Activated naive CD4-positive, alpha-beta T cell treated with anti-CD3 and anti-CD28 coated beads, Interleukin-2, amount 50 U/mL, for 24 hours (primary cell): ENCODE measurements at regions not wholly inside any gene's neighbourhood (a gene's known extent, or its start where the extent isn't known, plus 50 kb on each side); places are given as distances from the start of the nearest gene placed in this dataset.

Experiments used
- H3K27ac Mint-ChIP-seq: one replicate; pipeline ENCODE4 v1.8.0; 2021; ENCODE audit warnings: mild to moderate bottlenecking, mixed read lengths
- H3K27me3 Mint-ChIP-seq: one replicate; pipeline ENCODE4 v1.8.0; 2021; ENCODE audit warnings: mixed read lengths
- H3K36me3 Mint-ChIP-seq: one replicate; pipeline ENCODE4 v1.8.0; 2021; ENCODE audit warnings: mixed read lengths
- H3K4me1 Mint-ChIP-seq: one replicate; pipeline ENCODE4 v1.8.0; 2021; ENCODE audit warnings: mixed read lengths
- H3K4me3 Mint-ChIP-seq: one replicate; pipeline ENCODE4 v1.8.0; 2021; ENCODE audit warnings: mild to moderate bottlenecking, mixed read lengths
- H3K9me3 Mint-ChIP-seq: one replicate; pipeline ENCODE4 v1.8.0; 2021; ENCODE audit warnings: mixed read lengths

DNA sequence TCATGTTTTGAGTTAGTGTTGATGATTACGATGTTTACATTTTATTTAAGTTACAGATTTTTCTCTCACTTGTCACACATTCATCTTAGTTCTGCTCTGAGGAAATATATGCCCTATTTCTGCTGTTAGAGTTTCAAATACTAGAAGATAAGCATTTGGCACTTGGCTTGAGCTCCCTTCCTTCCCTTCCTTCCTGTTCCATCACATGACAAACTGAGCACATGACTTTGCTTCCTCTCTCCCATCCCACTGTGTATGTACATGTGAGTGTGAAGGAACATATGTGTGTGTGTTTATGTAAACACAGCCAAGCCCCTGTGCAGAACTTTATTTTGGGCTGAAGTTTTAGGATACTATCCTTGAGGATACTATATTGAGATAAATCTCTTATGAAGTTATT is 795.9 kb upstream of the IGFBP3 start:
- Mint-ChIP-seq H3K9me3 (no peaks in the 10 kb centered on the region), H3K36me3 (no peaks in the 10 kb centered on the region), H3K27ac (no peak overlapping the region), H3K4me1 (no peaks in the 10 kb centered on the region), H3K4me3 (no peak overlapping the region), H3K27me3 (no peaks in the 10 kb centered on the region)

- Mint-ChIP-seq H3K4me3 (no peak overlapping the region), H3K36me3 (no peaks in the 10 kb centered on the region), H3K4me1 (no peaks in the 10 kb centered on the region), H3K27me3 (no peaks in the 10 kb centered on the region), H3K27ac (no peak overlapping the region), H3K9me3 (no peaks in the 10 kb centered on the region)
Measured at GRCh38 chr7:46715579-46715978, 794.5 kb upstream of the IGFBP3 start.

DNA sequence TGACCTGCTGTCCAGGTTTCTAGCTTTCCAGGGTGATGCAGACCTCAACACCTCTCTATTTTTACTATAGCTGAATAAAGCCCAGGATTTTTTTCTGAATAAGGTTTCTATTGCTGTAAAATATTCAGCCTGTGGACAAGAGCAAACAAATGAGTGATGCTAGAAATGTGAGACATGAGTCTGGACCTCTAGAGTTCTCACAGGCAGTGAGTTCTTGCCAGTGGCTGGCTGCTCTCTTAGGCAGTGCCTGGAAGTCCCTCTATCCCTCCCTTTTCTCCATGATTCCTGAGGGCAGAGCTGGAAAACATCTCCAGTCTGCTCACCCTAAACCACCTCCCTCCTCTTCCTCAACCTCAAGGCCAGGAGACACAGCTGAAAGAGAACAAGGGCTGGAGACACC is 793.8 kb upstream of the IGFBP3 start:
- Mint-ChIP-seq H3K27me3 (no peaks in the 10 kb centered on the region), H3K27ac (no peak overlapping the region), H3K9me3 (no peaks in the 10 kb centered on the region), H3K4me3 (no peak overlapping the region), H3K4me1 (no peaks in the 10 kb centered on the region), H3K36me3 (no peaks in the 10 kb centered on the region)

GRCh38 chr7:46713868-46714596 is 793.0 kb upstream of the IGFBP3 start:
- H3K4me3 Mint-ChIP-seq = no peak overlapping the region
- no peaks in the 10 kb centered on the region for H3K9me3 Mint-ChIP-seq
- H3K36me3 Mint-ChIP-seq = no peaks in the 10 kb centered on the region
- H3K27me3 Mint-ChIP-seq = no peaks in the 10 kb centered on the region
- H3K27ac Mint-ChIP-seq = no peak overlapping the region
- H3K4me1 Mint-ChIP-seq = no peaks in the 10 kb centered on the region

- H3K36me3 Mint-ChIP-seq = no peaks in the 10 kb centered on the region
- H3K4me3 Mint-ChIP-seq = no peak overlapping the region
- H3K27ac Mint-ChIP-seq = no peak overlapping the region
- no peaks in the 10 kb centered on the region for H3K27me3 Mint-ChIP-seq
- H3K4me1 Mint-ChIP-seq = no peaks in the 10 kb centered on the region
- no peaks in the 10 kb centered on the region for H3K9me3 Mint-ChIP-seq
Measured at GRCh38 chr7:46710927-46711326, 789.9 kb upstream of the IGFBP3 start.

- Mint-ChIP-seq H3K4me3 (no peak overlapping the region), H3K4me1 (no peaks in the 10 kb centered on the region), H3K27me3 (no peaks in the 10 kb centered on the region), H3K27ac (no peak overlapping the region), H3K9me3 (peaks cover 5% of the 10 kb centered on the region), H3K36me3 (no peaks in the 10 kb centered on the region)
Measured at GRCh38 chr7:46707973-46708372, 786.9 kb upstream of the IGFBP3 start.

GRCh38 chr7:46705386-46706255 is 784.5 kb upstream of the IGFBP3 start:
- no peak overlapping the region for H3K27ac Mint-ChIP-seq
- H3K9me3 Mint-ChIP-seq = peaks cover 6% of the 10 kb centered on the region

DNA sequence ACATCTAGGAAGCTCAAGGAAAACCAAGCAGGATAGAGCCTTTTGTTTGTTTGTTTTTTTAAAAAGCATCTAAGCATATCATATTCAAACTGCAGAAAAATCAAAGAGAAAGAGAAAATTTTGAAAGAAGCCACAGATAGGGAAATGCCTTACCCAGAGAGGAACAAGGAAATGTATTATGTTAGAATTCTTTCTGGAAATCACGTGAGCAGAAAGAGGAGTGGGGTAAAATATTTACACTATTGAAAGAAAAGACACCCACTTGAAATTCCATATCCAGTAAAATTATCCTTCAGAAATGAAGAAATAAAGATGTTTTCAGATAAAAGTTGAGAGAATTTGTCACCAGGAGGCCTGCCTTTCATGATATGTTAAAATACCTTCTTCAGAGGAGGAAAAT is 775.7 kb upstream of the IGFBP3 start:
- no peaks in the 10 kb centered on the region for H3K27me3 Mint-ChIP-seq
- peaks cover 11% of the 10 kb centered on the region for H3K9me3 Mint-ChIP-seq
- H3K4me3 Mint-ChIP-seq = no peak overlapping the region
- H3K27ac Mint-ChIP-seq = no peak overlapping the region
- no peaks in the 10 kb centered on the region for H3K4me1 Mint-ChIP-seq
- H3K36me3 Mint-ChIP-seq = no peaks in the 10 kb centered on the region

More at GRCh38 chr7:46705386-46706255, 784.5 kb upstream of the IGFBP3 start:
- no peaks in the 10 kb centered on the region for H3K27me3 Mint-ChIP-seq
- no peak overlapping the region for H3K4me3 Mint-ChIP-seq
- no peaks in the 10 kb centered on the region for H3K36me3 Mint-ChIP-seq
- H3K4me1 Mint-ChIP-seq = no peaks in the 10 kb centered on the region

DNA sequence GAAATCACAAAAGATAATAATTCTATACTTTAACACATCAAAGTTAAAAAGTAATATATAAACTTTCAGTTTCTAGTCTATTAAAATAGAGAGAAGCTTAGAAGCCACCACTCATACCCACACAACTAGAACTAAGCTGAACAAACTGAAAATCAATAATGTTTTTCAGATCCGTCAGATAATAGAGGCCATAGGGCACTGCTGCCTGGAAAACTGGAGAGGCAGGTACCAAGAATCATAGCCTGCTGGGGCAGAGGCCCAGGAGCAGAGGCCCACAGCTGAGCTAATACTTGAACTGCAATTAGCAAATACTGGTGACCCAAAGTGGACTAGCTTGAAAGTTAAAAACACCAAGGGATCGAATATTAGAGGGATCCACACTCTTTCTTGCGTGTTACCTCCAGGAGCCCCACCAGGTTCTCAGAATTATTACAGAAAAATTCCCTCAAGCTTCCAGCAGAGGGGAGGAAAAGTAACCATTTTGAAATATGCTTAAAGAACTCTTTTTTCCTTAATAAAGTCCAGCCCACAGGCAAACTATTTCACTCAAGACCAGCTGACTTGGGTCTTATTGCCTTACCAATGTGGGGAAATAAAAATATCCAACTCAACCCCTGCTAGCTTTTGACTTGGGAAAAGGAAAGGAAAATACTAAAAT is 774.1 kb upstream of the IGFBP3 start:
- H3K4me3 Mint-ChIP-seq = no peak overlapping the region
- no peaks in the 10 kb centered on the region for H3K4me1 Mint-ChIP-seq
- H3K27me3 Mint-ChIP-seq = no peaks in the 10 kb centered on the region
- no peak overlapping the region for H3K27ac Mint-ChIP-seq
- peaks cover 11% of the 10 kb centered on the region for H3K9me3 Mint-ChIP-seq
- no peaks in the 10 kb centered on the region for H3K36me3 Mint-ChIP-seq

DNA sequence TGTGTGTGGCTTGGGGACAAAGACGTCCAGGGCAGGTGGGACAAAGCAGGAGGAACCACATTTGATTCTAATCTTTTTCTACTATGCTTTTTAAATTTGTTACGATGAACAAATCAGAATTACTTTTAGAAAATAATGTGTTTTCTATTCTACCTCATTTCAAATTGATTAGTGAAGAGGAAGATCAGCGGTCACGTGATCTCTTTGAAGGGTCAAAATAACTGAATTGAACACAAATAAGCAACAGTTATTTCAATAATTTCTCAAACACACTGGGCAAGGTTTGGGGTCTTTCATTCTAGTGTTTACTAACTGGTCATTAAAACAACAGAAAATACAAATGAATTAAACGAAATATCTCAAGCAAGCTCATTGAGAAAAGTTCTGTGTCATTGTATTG is 773.0 kb upstream of the IGFBP3 start:
- Mint-ChIP-seq H3K4me3 (no peak overlapping the region), H3K4me1 (no peaks in the 10 kb centered on the region), H3K27me3 (no peaks in the 10 kb centered on the region), H3K27ac (no peak overlapping the region), H3K36me3 (no peaks in the 10 kb centered on the region), H3K9me3 (peaks cover 11% of the 10 kb centered on the region)

- Mint-ChIP-seq H3K9me3 (no peaks in the 10 kb centered on the region), H3K4me1 (no peaks in the 10 kb centered on the region), H3K36me3 (no peaks in the 10 kb centered on the region), H3K4me3 (no peak overlapping the region), H3K27ac (no peak overlapping the region), H3K27me3 (no peaks in the 10 kb centered on the region)
Measured at GRCh38 chr7:46687203-46687602, 766.1 kb upstream of the IGFBP3 start.

DNA sequence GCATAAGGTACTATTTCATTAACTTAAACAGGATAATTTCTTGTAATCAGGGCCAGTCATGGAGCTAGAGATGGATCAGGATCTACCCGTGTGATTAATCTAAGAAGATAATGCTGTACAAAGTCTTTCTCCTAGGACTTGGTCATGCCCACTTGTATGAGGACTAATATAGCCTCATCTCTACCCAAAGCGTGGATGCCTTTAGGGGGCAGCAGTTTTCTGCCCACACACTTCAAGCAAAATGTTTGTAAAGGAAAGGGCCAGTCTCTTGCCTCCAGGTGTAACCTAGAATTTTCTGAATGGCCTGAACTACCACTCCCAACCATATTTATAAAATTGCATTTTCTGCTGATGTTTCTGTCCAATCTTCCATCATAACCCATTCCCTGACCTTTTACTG is 764.0 kb upstream of the IGFBP3 start:
- Mint-ChIP-seq H3K27ac (no peak overlapping the region), H3K4me1 (no peaks in the 10 kb centered on the region), H3K27me3 (no peaks in the 10 kb centered on the region), H3K4me3 (no peak overlapping the region), H3K9me3 (no peaks in the 10 kb centered on the region), H3K36me3 (no peaks in the 10 kb centered on the region)

DNA sequence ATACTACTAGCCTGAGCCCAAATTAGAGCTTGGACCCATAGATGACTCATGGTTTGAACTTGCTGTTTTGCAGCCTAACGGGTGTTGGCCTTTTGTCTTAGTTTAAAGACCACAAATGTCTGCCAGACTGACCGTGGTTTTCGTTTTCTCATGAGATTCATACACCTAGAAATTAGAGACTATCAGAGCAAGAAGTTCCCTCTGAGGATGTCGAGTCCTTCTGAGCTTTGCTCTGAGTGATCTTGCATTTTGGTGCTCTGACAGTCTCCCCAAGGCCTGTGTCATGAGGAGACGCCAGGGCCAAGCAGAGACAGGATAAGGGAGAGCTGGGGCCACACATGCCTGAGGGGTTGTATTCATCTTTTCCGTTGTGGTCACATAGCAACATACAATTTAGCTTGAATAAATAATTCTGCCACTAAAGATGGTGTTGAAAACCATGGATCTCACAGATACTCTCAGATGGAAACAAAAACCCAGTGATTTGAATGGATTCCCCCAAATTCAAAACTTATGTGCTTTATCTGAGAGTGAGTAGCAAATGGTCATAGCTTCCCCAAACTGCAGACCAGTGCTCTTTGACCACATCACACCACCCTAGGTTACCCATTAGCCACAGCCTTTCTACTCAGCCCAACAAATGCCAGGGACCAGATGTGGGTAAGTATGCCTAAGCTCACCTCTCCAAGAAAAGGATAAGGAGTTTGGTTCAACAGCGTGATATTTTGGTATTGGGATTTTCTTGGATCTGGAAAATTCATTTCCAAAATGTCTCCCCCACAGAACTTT is 762.0 kb upstream of the IGFBP3 start:
- Mint-ChIP-seq H3K9me3 (no peaks in the 10 kb centered on the region), H3K36me3 (no peaks in the 10 kb centered on the region), H3K4me1 (no peaks in the 10 kb centered on the region), H3K4me3 (no peak overlapping the region), H3K27ac (no peak overlapping the region), H3K27me3 (no peaks in the 10 kb centered on the region)

GRCh38 chr7:46681865-46682503 is 760.9 kb upstream of the IGFBP3 start:
- Mint-ChIP-seq H3K36me3 (no peaks in the 10 kb centered on the region), H3K27me3 (no peaks in the 10 kb centered on the region), H3K4me3 (no peak overlapping the region), H3K4me1 (no peaks in the 10 kb centered on the region), H3K27ac (no peak overlapping the region), H3K9me3 (no peaks in the 10 kb centered on the region)

GRCh38 chr7:46680147-46680546 is 759.1 kb upstream of the IGFBP3 start:
- no peaks in the 10 kb centered on the region for H3K27me3 Mint-ChIP-seq
- no peaks in the 10 kb centered on the region for H3K9me3 Mint-ChIP-seq
- no peaks in the 10 kb centered on the region for H3K4me1 Mint-ChIP-seq

More at GRCh38 chr7:46680147-46680546, 759.1 kb upstream of the IGFBP3 start:
- H3K36me3 Mint-ChIP-seq = no peaks in the 10 kb centered on the region
- no peak overlapping the region for H3K4me3 Mint-ChIP-seq
- no peak overlapping the region for H3K27ac Mint-ChIP-seq
